Stimulated activated CD4-positive, alpha-beta T cell treated with anti-CD3 and anti-CD28 coated beads, Interleukin-12 subunit alpha, Interleukin-12 subunit beta, amount 100 ng/mL, for 24 hours (primary cell): ENCODE measurements at regions not wholly inside any gene's neighbourhood (a gene's known extent, or its start where the extent isn't known, plus 50 kb on each side); places are given as distances from the start of the nearest gene placed in this dataset.
"Not testable (repeated sequence)": the region's sequence is repeated elsewhere in the genome, so short reads cannot be mapped to it uniquely, and the experiment has no call there.

Source experiments
- DNase-seq, 2 experiments: peaks; one replicate each; pipeline ENCODE4 v3.0.0-alpha.2; 2020; ENCODE audit warnings: low read depth in 2 of 2

DNA sequence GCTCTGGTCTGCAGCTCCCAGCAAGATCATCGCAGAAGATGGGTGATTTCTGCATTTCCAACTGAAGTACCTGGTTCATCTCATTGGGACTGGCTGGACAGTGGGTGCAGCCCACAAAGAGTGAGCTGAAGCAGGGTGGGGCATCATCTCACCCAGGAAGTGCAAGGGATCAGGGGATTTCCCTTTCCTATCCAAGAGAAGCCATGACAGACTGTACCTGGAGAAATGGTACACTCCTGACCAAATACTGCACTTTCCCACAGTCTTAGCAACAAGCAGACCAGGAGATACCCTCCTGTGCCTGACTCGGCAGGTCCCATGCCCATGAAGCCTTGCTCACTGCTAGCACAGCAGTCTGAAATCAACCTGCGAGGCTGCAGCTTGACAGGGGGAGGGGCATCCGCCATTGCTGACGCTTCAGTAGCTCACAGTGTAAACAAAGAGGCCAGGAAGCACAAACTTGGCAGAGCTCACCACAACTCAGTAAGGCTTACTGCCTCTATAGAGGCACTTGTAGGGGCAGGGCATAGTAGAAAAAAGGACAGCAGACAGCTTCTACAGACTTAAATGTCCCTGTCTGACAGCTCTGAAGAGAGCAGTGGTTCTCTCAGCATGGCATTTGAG is 60.5 kb downstream of the AREG start:
- DNase-seq = not testable (repeated sequence)

- DNase-seq = not testable (repeated sequence)
Measured at GRCh38 chr4:74509363-74509762, 64.4 kb downstream of the AREG start.

DNA sequence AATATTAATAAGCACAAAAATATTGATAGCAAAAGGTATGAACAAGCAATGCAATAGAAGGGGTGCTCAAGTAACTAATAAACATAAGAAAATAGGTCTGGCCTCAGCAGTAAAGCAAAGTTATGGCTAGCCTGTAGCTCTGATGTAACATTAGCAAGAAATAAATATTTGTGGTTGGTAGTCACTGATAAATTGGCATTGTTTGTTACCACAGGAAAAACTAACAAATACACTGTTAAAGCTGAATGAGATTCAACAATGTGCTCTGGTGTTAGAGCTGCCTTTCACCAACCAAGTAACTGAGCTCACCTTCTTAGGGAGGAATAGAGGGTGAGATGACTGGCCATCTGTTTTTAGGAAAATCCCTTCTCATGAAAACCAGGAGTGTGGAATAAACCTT is 71.4 kb downstream of the AREG start:
- no peak for DNase-seq

DNA sequence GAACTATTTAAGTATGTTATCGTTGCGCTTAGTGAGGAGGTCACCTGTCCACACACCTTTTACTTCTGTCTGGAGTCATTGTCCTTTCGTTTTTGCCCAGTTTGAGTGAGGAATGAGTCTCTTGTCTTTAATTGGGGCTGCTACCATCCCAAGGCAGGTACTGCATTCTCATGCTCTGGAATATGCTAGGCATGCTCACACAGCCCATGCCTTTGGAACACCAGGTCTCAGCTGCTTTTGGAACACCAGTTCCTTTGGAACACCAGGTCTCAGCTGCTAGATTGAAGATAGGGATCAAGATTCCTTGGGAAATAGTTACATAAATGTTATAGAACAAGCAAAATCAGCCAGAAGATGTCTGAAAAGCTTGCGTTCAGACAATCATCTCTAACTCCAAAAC is 73.1 kb downstream of the AREG start:
- no peak for DNase-seq

DNA sequence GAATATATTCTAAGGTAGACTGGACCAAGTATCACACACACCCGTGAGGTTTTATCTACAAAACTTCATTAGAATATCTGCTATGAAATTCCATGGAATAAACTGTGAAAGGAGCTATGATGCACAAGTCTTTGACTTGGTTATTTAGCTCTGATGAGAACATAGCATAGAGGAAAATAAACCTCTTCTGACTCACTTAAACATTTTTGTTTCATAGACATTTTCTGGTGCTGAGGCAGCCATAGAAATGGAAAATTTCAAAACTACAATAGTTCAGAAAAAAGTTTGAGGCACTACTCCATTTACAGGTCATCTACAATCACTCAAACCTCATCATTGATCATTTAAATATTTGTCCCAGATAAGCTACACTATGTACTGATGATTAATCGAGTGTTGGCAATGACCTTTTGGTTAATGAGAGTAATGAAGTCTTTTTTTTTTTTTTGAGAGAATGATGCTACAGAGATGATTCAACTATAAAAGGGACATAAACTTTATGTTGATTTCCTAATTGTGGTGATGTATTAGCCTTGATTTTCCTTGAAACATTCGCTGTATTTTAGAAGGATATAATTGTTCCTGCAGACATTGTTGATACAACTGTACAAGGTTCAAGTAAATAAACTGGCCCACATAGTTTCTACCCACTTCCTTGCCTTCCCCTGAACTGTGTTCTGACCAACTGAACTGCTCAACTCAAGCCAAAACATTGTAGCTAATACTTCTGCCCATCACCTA is 77.5 kb downstream of the AREG start:
- no peak for DNase-seq

- DNase-seq = no peak
Measured at GRCh38 chr4:74523096-74523495, 78.2 kb downstream of the AREG start.

DNA sequence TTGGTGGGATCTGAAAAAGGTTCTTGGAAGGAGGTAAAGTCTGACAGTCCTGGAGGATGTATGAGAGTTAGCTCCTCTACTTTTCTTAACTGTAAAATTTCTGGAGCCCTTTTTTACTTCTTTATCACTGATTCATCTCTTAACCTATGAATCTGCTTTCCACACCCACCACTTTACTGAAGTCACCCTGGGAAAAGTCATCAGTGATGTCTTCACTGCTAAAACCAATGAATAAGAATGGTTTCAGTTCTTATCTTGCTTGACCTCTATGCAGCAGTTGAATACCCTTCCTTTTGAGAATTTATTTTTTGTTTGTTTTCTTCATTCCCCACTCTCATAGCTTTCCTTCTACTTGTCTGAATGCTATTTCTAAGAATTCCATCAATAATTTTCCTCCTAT is 80.0 kb downstream of the AREG start:
- DNase-seq = no peak

DNA sequence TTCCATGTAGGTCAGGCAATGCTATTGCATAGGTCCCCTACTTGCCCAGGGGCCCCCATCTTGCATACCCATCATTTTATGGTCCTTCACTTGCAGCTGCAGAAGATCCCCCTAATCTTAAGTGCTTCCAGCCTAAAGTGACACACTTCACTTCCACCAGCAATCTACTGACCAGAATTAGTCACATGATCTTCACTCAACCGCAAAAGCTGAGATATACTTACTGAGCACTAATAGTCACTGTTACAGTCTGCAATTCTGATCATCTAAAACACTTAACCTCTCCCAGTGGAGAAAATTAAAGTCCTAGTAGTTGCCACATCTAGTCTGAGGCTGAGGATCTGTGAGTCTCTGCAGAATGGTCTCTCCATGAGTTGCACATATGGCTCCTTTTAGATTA is 82.1 kb downstream of the AREG start:
- no peak for DNase-seq

DNA sequence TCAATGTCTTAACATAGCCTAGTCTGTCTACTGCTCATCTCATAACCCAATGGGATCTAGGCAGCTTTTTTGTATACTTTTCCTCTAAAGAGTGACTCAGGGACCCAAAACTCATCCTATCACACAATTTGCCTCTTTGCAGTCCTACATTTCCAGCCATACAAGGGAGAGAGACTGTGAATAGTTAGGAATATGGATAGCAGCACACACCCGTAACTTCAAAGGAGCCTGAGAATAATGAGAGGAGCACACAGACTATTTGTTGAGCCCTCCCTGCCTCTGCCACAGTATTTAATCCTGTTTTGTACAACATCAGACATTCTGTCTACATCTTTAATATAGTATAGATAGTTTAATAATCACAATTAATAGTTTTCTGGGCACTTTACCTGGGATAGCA is 83.2 kb downstream of the AREG start:
- no peak for DNase-seq

GRCh38 chr4:74529284-74530041 is 84.5 kb downstream of the AREG start:
- DNase-seq = no peak

GRCh38 chr4:74531963-74532794 is 87.2 kb downstream of the AREG start:
- DNase-seq = no peak

GRCh38 chr4:74534121-74534520 is 89.2 kb downstream of the AREG start:
- no peak for DNase-seq

DNA sequence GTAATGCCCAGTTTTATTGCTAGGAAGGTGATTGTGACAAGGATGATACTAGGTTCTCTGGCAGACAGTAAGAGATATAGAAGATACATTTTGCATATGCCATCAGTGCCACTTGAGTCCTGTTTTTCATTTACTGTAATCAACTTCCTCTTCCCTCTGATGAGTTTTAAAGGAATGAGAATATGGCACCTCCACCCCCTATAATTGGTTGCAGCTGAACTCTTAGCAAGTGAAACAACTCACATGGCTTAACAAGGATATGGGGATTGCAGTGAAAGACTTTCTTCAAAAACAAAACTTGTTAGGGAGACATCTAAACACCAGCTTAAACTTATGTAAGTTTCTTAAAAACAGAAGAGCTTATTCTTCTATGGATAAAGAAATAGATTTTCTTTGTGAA is 90.0 kb downstream of the AREG start:
- no peak for DNase-seq

DNA sequence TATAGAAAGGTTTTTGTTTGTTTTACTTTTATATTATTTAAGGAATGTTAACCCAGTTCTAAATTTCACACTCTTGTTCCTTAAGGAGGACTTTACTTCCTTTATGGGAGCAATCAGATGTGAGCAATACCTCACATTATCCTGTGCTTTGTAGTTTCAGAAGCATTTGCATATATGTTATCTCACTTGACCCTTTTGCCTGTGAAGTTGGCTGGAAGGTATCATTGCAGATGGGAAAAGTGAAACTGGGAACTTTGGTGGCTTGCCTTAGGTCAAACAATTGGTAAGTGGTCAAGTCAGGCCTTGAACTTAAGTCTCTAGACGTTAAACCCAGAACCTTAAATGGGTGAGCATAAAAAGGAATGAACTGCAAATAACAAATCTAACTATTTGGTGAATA is 90.6 kb downstream of the AREG start:
- no peak for DNase-seq

GRCh38 chr4:74536557-74536956 is 91.6 kb downstream of the AREG start:
- DNase-seq = no peak

- DNase-seq = no peak
Measured at GRCh38 chr4:74537459-74537858, 92.5 kb downstream of the AREG start.

GRCh38 chr4:74539044-74539790 is 94.3 kb downstream of the AREG start:
- DNase-seq = no peak

DNA sequence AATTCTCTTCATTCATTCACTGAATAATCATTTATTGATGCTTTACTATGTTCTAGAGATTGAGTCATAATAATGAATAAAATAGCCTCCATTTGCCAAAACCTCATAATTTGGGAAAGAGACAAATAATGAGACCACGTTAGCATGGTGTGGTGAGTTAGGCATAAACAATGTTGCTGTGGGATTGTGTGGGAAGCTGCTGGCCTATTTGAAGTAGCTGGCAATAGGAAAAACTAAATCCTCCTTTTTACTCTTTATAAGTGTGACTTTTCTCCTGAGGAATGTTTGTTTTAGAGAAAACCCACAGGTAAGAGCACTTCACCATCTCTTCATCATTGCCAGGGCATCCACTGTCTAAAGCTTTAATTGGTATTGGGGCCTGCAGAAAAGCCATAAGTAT is 95.3 kb downstream of the AREG start:
- no peak for DNase-seq

DNA sequence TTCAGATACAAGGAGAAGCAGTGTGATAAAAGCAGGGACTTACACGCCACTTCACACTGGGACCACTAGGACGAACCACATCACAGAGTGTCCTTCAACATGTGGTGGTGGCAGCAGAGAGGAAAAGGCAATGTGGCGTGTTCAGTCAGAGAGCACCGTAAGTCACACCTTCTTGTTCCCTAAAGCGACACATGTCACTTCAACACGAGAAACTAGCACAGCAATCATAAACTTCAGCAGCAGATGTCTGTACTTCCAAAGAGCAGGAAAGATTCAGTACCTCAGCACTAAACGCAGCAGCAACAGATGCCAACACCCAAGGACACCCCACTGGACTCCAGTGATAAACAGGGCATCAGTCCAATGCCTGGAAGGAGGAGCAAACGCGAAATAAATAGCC is 96.7 kb downstream of the AREG start:
- DNase-seq = no peak

- DNase-seq = no peak
Measured at GRCh38 chr4:74543231-74543781, 98.4 kb downstream of the AREG start.

- no peak for DNase-seq
Measured at GRCh38 chr4:74543983-74544382, 99.0 kb downstream of the AREG start.
